Fibroblast of pulmonary artery (primary cell): ENCODE measurements at regions not wholly inside any gene's neighbourhood (a gene's known extent, or its start where the extent isn't known, plus 50 kb on each side); places are given as distances from the start of the nearest gene placed in this dataset.
A peak's percentile ranks its signal among the peaks of the same experiment; 100 is the strongest.

Experiments
- DNase-seq: peaks from one replicate; pipeline ENCODE4 v3.0.0-alpha.2; 2010; ENCODE audit warnings: low read depth
- H3K4me3 ChIP-seq: replicated peaks from 2 replicates; pipeline ENCODE4 v1.5.1; 2011; ENCODE audit warnings: low read depth, mild to moderate bottlenecking, control low read depth, low read length, moderate library complexity
- TF ChIP-seq, protein P1 (sequence below): IDR thresholded peaks from 2 replicates; pipeline ENCODE4 v1.5.1; 2011; ENCODE audit warnings: mild to moderate bottlenecking, control low read depth, low read length, inconsistent platforms; ENCODE audit errors: missing control alignments

DNA sequence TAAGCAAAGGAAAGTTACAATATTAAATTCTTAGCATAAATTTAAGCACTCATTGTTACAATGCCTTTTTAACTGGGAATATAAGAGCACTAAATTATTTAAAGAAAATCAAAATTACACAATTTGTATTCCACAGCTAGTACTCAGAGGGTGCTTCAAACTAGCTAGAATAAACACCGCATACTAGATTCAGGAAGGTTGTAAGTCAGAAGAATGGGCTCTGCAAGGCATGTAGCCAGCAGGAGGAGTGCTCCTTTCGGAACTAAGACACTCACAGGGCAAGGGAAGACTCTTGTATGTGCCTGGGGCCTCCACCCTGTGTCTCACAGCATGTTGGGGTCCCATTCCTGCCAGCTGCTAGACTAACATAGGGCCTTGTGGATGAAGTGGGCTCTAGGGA is 327.7 kb upstream of the ALCAM start:
- DNase-seq, result no peak

DNA sequence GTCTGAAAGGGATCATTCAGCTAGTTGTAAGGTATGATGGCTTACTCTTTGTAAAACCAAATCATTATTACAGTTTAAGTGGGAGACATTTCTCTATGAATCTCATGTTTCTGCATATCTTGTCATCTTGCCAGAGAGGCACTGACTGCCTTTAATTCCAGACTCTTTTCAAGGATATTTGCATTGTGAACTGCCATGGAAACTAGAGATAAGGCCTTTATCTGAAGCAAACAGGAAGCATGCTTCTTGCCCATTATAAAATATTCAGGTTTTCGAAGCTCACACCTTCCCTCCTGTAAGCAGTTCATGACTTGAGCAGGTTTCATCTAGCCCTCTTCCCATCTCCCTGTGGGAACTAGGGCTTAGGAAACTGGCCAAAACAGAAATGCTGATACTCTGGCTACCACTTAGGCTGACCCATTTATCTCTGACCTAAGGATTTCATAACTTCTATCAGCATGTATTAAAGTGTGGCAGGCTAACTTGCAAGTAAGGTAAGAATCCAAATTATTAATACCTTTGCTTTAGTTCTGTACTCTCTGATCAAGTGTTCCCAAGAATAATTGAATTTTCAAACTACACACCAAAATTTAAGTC is 326.6 kb upstream of the ALCAM start:
- peak; percentile 55 for DNase-seq
- TF ChIP-seq, protein P1, sequence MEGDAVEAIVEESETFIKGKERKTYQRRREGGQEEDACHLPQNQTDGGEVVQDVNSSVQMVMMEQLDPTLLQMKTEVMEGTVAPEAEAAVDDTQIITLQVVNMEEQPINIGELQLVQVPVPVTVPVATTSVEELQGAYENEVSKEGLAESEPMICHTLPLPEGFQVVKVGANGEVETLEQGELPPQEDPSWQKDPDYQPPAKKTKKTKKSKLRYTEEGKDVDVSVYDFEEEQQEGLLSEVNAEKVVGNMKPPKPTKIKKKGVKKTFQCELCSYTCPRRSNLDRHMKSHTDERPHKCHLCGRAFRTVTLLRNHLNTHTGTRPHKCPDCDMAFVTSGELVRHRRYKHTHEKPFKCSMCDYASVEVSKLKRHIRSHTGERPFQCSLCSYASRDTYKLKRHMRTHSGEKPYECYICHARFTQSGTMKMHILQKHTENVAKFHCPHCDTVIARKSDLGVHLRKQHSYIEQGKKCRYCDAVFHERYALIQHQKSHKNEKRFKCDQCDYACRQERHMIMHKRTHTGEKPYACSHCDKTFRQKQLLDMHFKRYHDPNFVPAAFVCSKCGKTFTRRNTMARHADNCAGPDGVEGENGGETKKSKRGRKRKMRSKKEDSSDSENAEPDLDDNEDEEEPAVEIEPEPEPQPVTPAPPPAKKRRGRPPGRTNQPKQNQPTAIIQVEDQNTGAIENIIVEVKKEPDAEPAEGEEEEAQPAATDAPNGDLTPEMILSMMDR, result no peak

More for the DNA sequence above, 327.7 kb upstream of the ALCAM start:
- TF ChIP-seq, protein P1, result no peak
- no peak overlapping the region for H3K4me3 ChIP-seq

DNA sequence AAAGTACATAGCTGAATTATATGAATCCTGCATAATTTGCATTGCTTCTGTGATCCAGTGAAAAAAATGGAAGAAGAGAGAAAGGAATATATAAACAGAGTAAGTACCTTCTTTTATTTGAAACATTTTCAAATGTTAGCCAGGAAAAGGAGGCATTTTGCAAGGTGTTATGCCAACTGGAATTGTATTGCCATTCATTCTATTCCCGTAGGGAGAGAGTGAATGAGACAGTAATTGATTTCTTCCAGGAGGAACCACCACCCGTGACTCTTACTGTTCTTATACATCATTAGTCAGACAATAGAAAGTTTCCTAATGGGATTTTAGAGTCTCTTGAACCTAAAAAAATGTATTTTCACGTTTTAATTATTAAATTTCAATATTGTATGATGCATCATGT is 324.1 kb upstream of the ALCAM start:
- H3K4me3 ChIP-seq, result no peak overlapping the region
- TF ChIP-seq, protein P1, result no peak
- no peak for DNase-seq

More for the DNA sequence above, 326.6 kb upstream of the ALCAM start:
- no peak overlapping the region for H3K4me3 ChIP-seq

DNA sequence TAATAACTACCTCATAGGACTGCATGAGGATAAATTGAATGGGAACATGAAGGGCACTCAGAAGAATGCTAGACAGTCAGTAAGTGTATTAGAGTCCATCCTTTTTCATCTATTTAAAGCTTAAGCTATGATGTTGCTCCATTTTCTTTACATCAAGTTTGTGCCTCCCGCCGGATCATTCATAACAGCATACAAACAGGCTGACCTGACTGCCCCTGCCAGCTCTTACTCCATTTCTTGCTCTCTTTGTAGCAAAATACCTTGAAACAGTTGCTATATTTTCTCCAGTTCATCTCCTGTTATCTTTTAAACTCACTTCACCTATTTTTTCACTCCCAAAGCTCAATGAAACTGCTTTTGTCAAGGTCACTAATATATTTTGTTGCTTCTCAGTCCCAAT is 315.6 kb upstream of the ALCAM start:
- TF ChIP-seq, protein P1, result no peak
- no peak for DNase-seq

DNA sequence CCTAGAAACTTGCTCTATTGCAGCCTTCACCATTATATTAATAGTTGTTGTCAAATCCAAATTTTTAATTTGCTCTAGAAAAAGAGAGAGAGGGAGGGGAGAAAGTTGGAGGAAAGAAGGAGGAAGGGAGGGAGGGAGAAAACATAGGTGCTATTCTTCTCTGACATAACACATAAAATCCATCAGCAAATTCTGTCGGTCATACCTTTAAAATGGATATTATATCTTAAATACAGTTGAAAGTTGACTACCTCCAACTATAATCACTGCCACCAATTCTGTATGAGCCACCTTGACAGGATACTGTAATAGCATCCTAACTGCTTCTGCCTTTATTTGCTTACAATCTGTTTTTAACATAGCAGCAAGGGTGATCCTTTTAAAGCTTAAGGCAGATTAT is 314.7 kb upstream of the ALCAM start:
- DNase-seq, result no peak
- no peak overlapping the region for H3K4me3 ChIP-seq
- TF ChIP-seq, protein P1, result no peak

More for the DNA sequence above, 315.6 kb upstream of the ALCAM start:
- no peak overlapping the region for H3K4me3 ChIP-seq

DNA sequence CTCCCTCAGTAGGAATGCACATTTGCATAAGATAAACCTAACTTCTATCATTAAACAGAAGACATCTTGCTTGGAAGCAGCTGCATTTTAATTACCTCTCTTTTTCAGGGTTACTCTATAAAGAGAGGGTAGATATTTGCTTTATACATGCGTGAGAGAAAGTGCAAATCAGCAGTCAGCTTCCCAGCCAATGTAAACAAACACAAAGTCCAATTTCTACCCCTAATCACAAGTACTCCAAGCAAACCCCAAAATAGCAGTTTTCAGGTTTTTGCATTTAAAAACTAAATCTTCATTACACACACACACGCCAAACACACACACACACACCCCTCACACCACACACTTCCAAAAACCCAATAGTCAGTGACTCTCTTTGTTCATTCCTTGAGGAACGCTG is 303.9 kb upstream of the ALCAM start:
- no peak for DNase-seq
- TF ChIP-seq, protein P1, result no peak
- H3K4me3 ChIP-seq, result no peak overlapping the region
